ENCODE measurements at regions not wholly inside any gene's neighbourhood (a gene's known extent, or its start where the extent isn't known, plus 50 kb on each side); places are given as distances from the start of the nearest gene placed in this dataset.

GRCh38 chr21:20334585-20334984, 663.6 kb upstream of the NCAM2 start:
- TF ChIP-seq CTCF (IDR thresholded peaks at IDR 0.05) (no peak), POLR2A (IDR thresholded peaks at IDR 0.05) (no peak)

Data from heart left ventricle (tissue), 13 donors.